ENCODE measurements at regions not wholly inside any gene's neighbourhood (a gene's known extent, or its start where the extent isn't known, plus 50 kb on each side); places are given as distances from the start of the nearest gene placed in this dataset.

DNA sequence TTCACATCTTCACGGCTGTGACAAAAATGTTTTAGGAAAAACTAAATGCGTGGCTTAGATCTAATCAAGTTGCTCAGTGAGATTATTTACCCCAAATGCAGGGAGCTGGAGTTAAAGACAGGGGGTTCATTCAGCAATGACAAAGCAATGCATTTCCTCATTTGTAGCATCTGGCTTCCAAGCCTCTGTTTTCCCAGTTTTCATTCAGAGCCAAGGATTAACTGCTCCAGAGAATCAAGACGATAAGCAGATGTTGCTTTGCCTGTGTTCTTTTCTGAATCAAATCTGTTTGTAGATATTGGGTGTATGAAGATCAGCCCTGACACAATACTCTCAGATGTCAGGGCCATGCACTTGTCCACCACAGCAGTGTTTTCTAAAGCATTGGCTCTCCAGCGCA lies 147.4 kb upstream of the SIX2 start:
- H3K27me3 ChIP-seq, result no peaks in the 10 kb centered on the region
- intact Hi-C loops (cut with DNase I), result no loop called here
- no peak for DNase-seq
- H3K4me1 ChIP-seq, result no peaks in the 10 kb centered on the region
- H3K4me3 ChIP-seq, result no peak overlapping the region
- H3K9me3 ChIP-seq, result no peaks in the 10 kb centered on the region
- TF ChIP-seq, protein P1, sequence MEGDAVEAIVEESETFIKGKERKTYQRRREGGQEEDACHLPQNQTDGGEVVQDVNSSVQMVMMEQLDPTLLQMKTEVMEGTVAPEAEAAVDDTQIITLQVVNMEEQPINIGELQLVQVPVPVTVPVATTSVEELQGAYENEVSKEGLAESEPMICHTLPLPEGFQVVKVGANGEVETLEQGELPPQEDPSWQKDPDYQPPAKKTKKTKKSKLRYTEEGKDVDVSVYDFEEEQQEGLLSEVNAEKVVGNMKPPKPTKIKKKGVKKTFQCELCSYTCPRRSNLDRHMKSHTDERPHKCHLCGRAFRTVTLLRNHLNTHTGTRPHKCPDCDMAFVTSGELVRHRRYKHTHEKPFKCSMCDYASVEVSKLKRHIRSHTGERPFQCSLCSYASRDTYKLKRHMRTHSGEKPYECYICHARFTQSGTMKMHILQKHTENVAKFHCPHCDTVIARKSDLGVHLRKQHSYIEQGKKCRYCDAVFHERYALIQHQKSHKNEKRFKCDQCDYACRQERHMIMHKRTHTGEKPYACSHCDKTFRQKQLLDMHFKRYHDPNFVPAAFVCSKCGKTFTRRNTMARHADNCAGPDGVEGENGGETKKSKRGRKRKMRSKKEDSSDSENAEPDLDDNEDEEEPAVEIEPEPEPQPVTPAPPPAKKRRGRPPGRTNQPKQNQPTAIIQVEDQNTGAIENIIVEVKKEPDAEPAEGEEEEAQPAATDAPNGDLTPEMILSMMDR (IDR thresholded peaks at IDR 0.05), result no peak
- no peak overlapping the region for H3K9ac ChIP-seq (ENCODE audit: low read depth in 2 of 2, low read length in 2 of 2)
- no peak overlapping the region for H3K27ac ChIP-seq
- H3K36me3 ChIP-seq, result no peaks in the 10 kb centered on the region

DNA sequence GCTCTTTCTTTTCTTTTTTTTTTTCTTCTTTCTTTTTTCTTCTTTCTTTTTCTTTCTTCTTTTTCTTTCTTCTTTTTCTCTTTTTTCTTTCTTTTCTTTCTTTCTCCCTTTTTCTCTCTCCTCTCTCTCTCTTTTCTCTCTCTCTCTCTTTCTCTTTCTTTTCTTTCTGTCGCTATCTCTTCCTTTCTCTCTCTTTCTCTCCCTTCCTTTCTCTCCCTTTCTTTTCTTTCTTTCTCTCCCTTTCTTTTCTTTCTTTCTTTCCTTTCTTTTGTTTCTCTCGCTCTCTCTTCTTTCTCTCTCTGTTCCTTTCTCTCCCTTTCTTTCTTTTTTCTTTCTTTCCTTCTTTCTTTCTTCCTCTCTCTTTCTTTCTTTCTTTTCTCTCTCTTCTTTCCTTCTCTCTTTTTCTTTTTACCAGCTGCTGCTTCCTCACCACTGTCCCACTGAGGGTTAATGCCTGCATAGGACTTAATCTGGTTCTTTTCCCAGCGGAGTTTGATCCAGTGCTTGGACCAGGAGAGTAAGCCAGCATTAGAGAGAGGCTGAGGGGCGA lies 145.4 kb upstream of the SIX2 start:
- no peaks in the 10 kb centered on the region for H3K27me3 ChIP-seq
- no peaks in the 10 kb centered on the region for H3K9me3 ChIP-seq
- H3K4me1 ChIP-seq, result no peaks in the 10 kb centered on the region
- intact Hi-C loops (cut with DNase I), result no loop called here
- no peak overlapping the region for H3K4me3 ChIP-seq
- no peaks in the 10 kb centered on the region for H3K36me3 ChIP-seq
- TF ChIP-seq, protein P1 (IDR thresholded peaks at IDR 0.05), result no peak
- DNase-seq, result no peak
- H3K27ac ChIP-seq, result no peak overlapping the region
- H3K9ac ChIP-seq (ENCODE audit: low read depth in 2 of 2, low read length in 2 of 2), result no peak overlapping the region

DNA sequence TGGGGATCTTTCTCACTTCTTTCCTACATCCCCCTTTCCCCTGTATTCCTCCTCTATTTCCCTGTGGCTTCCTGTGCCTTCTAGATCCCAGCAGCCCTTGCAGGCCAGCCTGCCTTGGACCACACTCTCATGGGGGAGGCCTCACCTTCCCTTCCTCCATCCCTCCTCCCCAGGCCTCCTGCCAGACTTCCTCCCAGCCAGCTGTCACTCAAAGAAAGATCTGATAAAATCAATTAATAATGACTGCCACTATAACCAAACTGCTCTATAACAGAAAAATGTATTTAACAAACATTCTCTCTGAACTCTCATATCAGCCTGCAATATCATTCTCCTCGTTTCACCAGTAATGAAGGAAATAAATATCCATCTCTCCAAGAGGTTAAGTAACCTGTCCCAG lies 144.9 kb upstream of the SIX2 start:
- TF ChIP-seq, protein P1 (IDR thresholded peaks at IDR 0.05), result no peak
- Histone ChIP-seq H3K4me1 (no peaks in the 10 kb centered on the region), H3K27ac (no peak overlapping the region), H3K9ac (ENCODE audit: low read depth in 2 of 2, low read length in 2 of 2) (no peak overlapping the region), H3K4me3 (no peak overlapping the region), H3K27me3 (no peaks in the 10 kb centered on the region), H3K9me3 (no peaks in the 10 kb centered on the region), H3K36me3 (no peaks in the 10 kb centered on the region)
- intact Hi-C loops (cut with DNase I), result no loop called here
- DNase-seq, result no peak

DNA sequence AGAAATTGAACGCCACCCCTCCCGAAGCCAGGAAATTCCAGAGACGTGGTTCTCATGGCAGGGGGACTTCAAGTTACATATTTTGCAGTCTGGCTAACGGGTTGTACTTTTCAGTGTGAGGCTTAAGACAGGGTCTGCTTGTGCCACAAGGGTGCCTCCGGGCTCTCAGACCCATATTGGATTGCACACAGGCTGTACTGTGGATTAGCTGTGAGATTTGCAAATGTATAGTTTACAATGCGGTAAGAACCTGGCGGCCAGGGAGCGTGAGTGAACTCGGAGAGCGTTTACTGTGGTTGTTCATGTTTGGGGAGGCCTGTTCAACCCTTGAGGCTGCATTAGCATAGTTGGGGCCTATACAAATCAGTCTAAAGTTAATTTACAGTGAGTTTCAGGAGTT lies 143.9 kb upstream of the SIX2 start:
- TF ChIP-seq, protein P1 (IDR thresholded peaks at IDR 0.05), result no peak
- H3K36me3 ChIP-seq, result no peaks in the 10 kb centered on the region
- no peaks in the 10 kb centered on the region for H3K27me3 ChIP-seq
- intact Hi-C loops (cut with DNase I), result no loop called here
- no peak overlapping the region for H3K9ac ChIP-seq (ENCODE audit: low read depth in 2 of 2, low read length in 2 of 2)
- H3K4me1 ChIP-seq, result no peaks in the 10 kb centered on the region
- no peak overlapping the region for H3K27ac ChIP-seq
- no peak overlapping the region for H3K4me3 ChIP-seq
- no peak for DNase-seq
- H3K9me3 ChIP-seq, result no peaks in the 10 kb centered on the region

DNA sequence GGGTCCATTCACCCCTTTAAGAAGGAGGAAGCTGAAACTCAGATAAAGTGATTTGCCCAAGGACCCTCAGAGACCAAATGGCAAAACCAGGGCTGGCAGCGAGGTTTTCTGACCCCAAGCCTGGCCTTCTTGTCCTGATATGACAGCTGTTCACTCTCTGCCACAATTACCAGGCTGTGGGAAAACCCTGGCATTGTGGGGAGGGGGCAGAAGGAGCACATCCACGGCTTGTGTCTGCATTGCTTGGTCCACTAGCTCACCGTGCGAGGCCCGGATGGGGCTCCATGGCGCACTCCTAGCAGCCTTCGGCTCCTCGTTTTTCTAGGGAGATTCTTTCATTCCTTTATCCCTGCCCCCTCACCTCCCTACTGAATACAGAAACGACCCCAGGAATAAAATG lies 143.4 kb upstream of the SIX2 start:
- TF ChIP-seq, protein P1 (IDR thresholded peaks at IDR 0.05), result no peak
- no peaks in the 10 kb centered on the region for H3K36me3 ChIP-seq
- H3K27me3 ChIP-seq, result no peaks in the 10 kb centered on the region
- H3K9me3 ChIP-seq, result no peaks in the 10 kb centered on the region
- H3K4me3 ChIP-seq, result no peak overlapping the region
- no peak overlapping the region for H3K9ac ChIP-seq (ENCODE audit: low read depth in 2 of 2, low read length in 2 of 2)
- H3K4me1 ChIP-seq, result no peaks in the 10 kb centered on the region
- DNase-seq, result no peak
- intact Hi-C loops (cut with DNase I), result no loop called here
- no peak overlapping the region for H3K27ac ChIP-seq

Data from colonic mucosa (tissue), 4 donors.